Retina (tissue), 1 donor: ENCODE measurements at regions not wholly inside any gene's neighbourhood (a gene's known extent, or its start where the extent isn't known, plus 50 kb on each side); places are given as distances from the start of the nearest gene placed in this dataset.

ENCODE experiments used
- DNase-seq: peaks from one replicate; pipeline ENCODE4 v3.0.0-alpha.2; 2016

DNA sequence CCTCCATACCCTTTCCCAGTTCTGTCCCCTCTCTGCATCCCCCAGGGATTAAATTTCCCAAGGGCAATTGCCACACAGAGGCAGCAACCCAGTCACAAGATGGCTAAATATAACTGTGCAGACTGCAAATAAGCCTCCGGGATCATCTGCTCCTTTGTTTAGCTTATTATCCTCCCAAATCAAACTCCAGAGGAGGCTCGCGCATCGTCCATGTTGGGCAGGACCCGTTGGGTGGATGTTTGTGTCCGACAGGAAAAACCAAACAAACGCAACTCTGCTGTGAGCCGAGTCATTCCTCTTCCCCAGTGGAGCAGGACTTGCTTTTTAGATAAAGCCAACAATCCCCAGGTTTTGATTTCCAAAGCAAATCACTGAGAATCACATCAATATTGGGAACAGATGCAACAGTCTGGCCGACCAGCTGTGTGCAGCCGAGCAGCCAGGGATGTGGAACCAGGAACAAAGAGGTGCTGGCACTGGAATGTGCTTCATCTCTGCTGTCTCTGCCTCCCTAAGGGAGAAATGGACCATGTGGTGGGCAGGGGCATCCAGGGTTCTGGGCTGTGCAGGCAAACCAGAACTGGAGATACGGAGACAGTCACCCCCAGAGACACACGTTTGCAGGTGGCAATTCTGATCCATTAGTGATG is 89.8 kb downstream of the PTTG1 start:
- no peak for DNase-seq
